Neutrophil (primary cell): ENCODE measurements at regions not wholly inside any gene's neighbourhood (a gene's known extent, or its start where the extent isn't known, plus 50 kb on each side); places are given as distances from the start of the nearest gene placed in this dataset.
"Not testable (repeated sequence)": the region's sequence is repeated elsewhere in the genome, so short reads cannot be mapped to it uniquely, and the experiment has no call there.

Experiments
- H3K27ac ChIP-seq: fragments of 200-600 bp; sonication (generic); 2 replicates; pipeline ENCODE4 v1.5.1; 2016; ENCODE audit warnings: mild to moderate bottlenecking, moderate library complexity
- H3K27me3 ChIP-seq: fragments of 200-600 bp; sonication (generic); 2 replicates; pipeline ENCODE4 v1.6.0; 2016; ENCODE audit warnings: mild to moderate bottlenecking
- H3K36me3 ChIP-seq: fragments of 200-600 bp; sonication (generic); 2 replicates; pipeline ENCODE4 v1.5.1; 2017
- H3K4me1 ChIP-seq, 2 experiments: fragments of 200-600 bp in 1 of 2; sonication (generic) in 1 of 2; 1 replicate in 1 of 2; 2 replicates in 1 of 2; pipeline versions ENCODE4 v1.5.1 to v1.6.1; 2013 to 2016; ENCODE audit warnings: low read depth in 1 of 2, low read length in 1 of 2, mild to moderate bottlenecking in 1 of 2, moderate library complexity in 1 of 2; ENCODE audit not compliant: control insufficient read depth in 1 of 2, insufficient read depth in 1 of 2
- H3K4me3 ChIP-seq, 2 experiments: fragments of 200-600 bp in 1 of 2; sonication (generic) in 1 of 2; 1 replicate in 1 of 2; 2 replicates in 1 of 2; pipeline ENCODE4 v1.5.1; 2013 to 2016; ENCODE audit warnings: low read depth in 1 of 2, low read length in 1 of 2, mild to moderate bottlenecking in 1 of 2, moderate library complexity in 1 of 2
- H3K9me3 ChIP-seq: fragments of 200-600 bp; sonication (generic); 2 replicates; pipeline ENCODE4 v1.5.1; 2016

- H3K4me1 ChIP-seq, H3K4me3 ChIP-seq, H3K27ac ChIP-seq, H3K36me3 ChIP-seq, H3K27me3 ChIP-seq, H3K9me3 ChIP-seq: not testable (repeated sequence)
These were observed 92.5 kb downstream of the SYT15B start for GRCh38 chr10:47670857-47671256.

GRCh38 chr10:47661955-47662577, 101.3 kb downstream of the SYT15B start:
- H3K4me1 ChIP-seq, H3K4me3 ChIP-seq, H3K27ac ChIP-seq, H3K27me3 ChIP-seq, H3K36me3 ChIP-seq, H3K9me3 ChIP-seq: not testable (repeated sequence)

- H3K9me3 ChIP-seq, H3K36me3 ChIP-seq, H3K27ac ChIP-seq, H3K27me3 ChIP-seq, H3K4me3 ChIP-seq, H3K4me1 ChIP-seq: not testable (repeated sequence)
These were observed 106.7 kb downstream of the SYT15B start for GRCh38 chr10:47656732-47657131.

- not testable (repeated sequence) for H3K4me3 ChIP-seq, H3K4me1 ChIP-seq, H3K9me3 ChIP-seq, H3K36me3 ChIP-seq, H3K27ac ChIP-seq, H3K27me3 ChIP-seq
These were observed 109.2 kb downstream of the SYT15B start for GRCh38 chr10:47654161-47654560.

GRCh38 chr10:47648594-47648993, 114.8 kb downstream of the SYT15B start:
- H3K27ac ChIP-seq, H3K27me3 ChIP-seq, H3K9me3 ChIP-seq, H3K36me3 ChIP-seq, H3K4me3 ChIP-seq, H3K4me1 ChIP-seq: not testable (repeated sequence)

GRCh38 chr10:47647523-47648101, 115.8 kb downstream of the SYT15B start:
- not testable (repeated sequence) for H3K4me1 ChIP-seq, H3K9me3 ChIP-seq, H3K4me3 ChIP-seq, H3K36me3 ChIP-seq, H3K27me3 ChIP-seq, H3K27ac ChIP-seq

GRCh38 chr10:47646686-47647273, 116.6 kb downstream of the SYT15B start:
- H3K27ac ChIP-seq, H3K4me3 ChIP-seq, H3K36me3 ChIP-seq, H3K9me3 ChIP-seq, H3K4me1 ChIP-seq, H3K27me3 ChIP-seq: not testable (repeated sequence)

GRCh38 chr10:47626975-47627374, 103.5 kb upstream of the AGAP9 start:
- not testable (repeated sequence) for H3K4me1 ChIP-seq, H3K27ac ChIP-seq, H3K36me3 ChIP-seq, H3K27me3 ChIP-seq, H3K9me3 ChIP-seq, H3K4me3 ChIP-seq

- H3K4me1 ChIP-seq, H3K4me3 ChIP-seq, H3K27me3 ChIP-seq, H3K27ac ChIP-seq, H3K36me3 ChIP-seq, H3K9me3 ChIP-seq: not testable (repeated sequence)
These were observed 99.3 kb upstream of the AGAP9 start for GRCh38 chr10:47622719-47623118.

GRCh38 chr10:47619300-47620012, 96.0 kb upstream of the AGAP9 start:
- H3K4me3 ChIP-seq, H3K36me3 ChIP-seq, H3K27ac ChIP-seq, H3K27me3 ChIP-seq, H3K4me1 ChIP-seq, H3K9me3 ChIP-seq: not testable (repeated sequence)

- H3K9me3 ChIP-seq, H3K27ac ChIP-seq, H3K36me3 ChIP-seq, H3K4me3 ChIP-seq, H3K27me3 ChIP-seq, H3K4me1 ChIP-seq: not testable (repeated sequence)
These were observed 85.9 kb upstream of the AGAP9 start for GRCh38 chr10:47609311-47609710.

GRCh38 chr10:47605791-47606773, 82.6 kb upstream of the AGAP9 start:
- not testable (repeated sequence) for H3K27me3 ChIP-seq

GRCh38 chr10:47600604-47601003, 77.2 kb upstream of the AGAP9 start:
- H3K4me1 ChIP-seq, H3K36me3 ChIP-seq, H3K27ac ChIP-seq, H3K9me3 ChIP-seq, H3K4me3 ChIP-seq, H3K27me3 ChIP-seq: not testable (repeated sequence)

More at GRCh38 chr10:47605791-47606773, 82.6 kb upstream of the AGAP9 start:
- H3K9me3 ChIP-seq, H3K4me1 ChIP-seq, H3K4me3 ChIP-seq, H3K36me3 ChIP-seq, H3K27ac ChIP-seq: not testable (repeated sequence)
